ENCODE measurements at regions not wholly inside any gene's neighbourhood (a gene's known extent, or its start where the extent isn't known, plus 50 kb on each side); places are given as distances from the start of the nearest gene placed in this dataset.
"Not testable (repeated sequence)": the region's sequence is repeated elsewhere in the genome, so short reads cannot be mapped to it uniquely, and the experiment has no call there.

DNA sequence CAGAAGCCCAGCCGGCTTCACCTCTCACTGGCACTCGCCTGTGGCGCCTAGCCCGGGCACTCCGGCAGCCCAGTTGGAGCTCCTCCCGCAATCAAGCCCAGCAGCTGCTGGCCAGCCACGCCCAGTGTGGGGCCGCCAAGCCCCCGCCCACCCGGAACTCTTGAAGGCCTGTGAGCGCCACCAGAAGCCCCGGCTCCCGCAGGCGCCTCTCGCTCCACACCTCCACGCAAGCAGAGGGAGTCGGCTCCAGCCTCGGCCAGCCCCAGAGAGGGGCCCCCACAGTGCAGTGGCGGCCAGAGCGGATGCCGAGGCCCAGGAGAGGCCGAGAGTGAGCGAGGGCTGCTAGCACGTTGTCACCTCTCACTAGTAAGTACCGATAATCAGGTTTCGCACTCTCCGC, 240.7 kb downstream of the TFEC start:
- DNase-seq (ENCODE audit: low spot score), result no peak

DNA sequence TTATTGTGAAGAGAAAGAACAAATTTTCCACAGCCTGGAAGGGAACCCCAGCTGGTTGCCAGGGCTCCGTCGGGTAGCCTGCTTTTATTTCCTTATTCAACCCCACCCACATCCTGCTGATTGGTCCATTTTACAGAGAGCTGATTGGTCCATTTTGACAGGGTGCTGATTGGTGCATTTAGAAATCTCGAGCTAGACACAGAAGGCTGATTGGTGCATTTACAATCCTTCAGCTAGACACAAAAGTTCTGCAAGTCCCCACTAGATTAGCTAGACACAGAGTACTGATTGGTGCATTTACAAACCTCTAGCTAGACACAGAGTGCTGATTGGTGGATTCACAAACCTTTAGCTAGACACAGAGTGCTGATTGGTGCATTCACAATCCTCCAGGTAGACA, 241.1 kb downstream of the TFEC start:
- DNase-seq (ENCODE audit: low spot score), result not testable (repeated sequence)

DNA sequence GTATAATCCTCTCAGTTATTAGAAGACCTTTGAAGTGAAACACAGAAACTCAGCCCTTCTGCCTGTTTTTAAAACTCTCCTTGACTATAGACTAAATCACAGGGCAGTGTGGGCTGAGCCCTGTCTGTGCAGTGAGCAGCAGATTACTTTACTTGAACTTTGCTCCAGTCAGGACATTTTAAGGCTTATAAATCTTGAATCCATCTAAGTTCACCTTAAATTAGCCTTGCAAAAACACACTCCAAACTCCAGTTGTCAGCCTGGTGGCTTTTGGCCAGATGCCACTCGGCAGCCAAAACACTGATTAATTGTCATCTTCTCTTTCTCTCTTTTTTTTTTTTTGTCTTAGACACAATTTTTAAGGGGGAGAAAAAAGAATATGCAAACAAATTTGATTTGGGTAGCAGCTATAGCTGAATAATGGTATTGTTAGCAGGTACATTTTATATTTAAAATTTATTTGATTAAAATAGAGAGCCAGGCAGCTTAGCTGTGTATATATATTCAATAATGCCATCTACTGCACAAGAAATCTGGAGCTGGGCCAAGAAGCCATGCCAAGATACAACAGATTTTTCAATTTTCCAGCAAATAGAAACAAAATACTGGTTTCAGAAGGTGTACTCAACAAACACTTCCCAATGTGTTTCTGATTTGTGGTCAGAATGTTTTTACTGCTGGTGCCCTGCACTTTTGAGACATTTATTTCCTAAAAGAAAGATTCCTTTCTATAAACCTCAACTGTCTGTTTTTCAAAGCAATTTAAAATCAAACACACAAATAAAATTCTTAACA, 247.7 kb downstream of the TFEC start:
- DNase-seq (ENCODE audit: low spot score), result no peak

DNA sequence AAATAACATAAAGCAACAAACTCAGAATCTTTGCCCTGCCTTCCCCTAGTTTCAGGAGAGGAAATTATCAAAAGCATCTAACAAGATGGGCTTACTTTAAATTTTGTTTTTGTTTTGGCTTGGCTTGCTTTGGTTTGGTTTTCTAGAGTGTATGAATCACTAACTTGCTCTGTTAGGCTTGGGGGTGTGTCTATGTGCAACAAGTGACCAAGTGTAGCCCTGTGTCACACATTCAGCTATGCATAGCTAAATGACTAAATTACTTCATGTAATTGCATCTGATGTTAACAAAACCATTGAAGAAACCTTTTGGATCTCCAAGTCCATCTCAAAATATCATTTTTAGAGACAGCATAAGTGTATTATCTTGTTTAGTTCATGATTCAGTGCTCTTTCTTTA, 251.0 kb downstream of the TFEC start:
- DNase-seq (ENCODE audit: low spot score), result no peak

DNA sequence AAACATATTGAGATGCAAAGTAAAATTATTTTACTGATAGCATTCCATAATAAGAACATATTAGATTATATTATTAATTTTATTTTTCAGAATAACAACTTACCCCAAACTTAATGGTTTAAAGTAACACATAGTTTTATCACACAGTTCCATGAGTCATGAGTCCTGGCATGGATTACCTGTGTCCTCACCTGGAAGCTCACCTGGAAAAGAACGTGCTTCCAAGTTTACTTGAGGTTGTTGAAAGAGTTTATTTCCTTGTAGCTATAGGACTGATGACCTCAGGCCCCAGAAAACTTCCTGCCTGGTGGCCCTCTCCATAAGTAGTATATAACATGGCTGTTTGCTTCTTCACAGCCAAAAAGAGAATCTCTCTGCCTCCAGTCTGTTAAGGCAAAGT, 254.6 kb downstream of the TFEC start:
- DNase-seq (ENCODE audit: low spot score), result no peak

DNA sequence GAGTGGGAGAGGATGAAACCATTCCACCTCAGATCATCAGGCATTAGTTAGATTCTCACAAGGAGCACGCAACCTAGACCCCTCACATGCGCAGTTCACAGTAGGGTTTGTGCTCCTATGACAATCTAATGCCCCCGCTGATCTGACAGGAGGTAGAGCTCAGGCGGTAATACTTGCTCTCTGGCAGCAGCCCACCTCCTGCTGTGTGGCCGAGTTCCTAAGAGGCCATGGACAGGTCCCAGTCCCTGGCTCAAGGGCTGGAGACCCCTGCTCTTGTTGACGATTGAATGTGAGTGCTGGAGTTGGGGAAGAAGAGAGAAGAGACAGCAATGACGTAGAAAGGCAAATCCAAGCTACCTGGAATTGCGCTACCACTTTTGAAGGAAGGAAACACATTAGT, 267.2 kb downstream of the TFEC start:
- DNase-seq (ENCODE audit: low spot score), result no peak

DNA sequence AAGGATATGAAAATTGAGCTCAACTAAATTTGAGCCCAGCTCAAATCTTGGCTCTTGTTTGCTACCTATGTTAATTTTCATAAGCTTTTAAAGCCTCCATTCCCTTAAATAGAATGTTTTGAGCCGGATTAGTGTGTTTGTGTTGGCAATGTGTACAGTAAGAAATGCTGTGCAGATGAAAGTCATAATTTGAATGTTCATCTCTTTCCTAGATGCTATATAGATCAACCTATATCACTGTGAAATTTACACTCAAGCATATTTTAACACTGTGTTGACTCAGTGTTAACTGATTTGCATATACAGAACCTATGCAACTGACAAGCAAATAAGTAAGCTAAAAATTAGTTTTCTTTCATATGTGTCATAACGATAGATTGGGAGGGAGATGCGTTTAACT, 272.5 kb downstream of the TFEC start:
- no peak for DNase-seq (ENCODE audit: low spot score)

DNA sequence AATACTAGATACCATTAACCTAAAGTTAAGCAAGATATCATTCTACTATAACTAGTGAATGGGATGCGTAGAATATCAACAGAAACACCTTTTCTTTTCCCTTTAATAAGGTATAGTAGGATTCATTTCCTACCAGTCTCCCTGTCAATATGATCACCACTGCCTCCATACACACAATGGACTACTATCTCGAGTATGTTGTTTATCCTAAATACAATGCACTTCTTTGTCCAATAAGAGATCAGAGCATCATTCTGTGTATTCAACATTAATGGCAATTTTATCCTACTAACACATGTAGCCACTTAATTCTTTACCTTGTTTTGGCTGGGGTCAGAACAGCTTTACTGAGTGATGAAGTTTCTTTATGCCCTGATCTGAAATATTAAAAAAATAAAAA, 276.3 kb downstream of the TFEC start:
- DNase-seq (ENCODE audit: low spot score), result no peak

DNA sequence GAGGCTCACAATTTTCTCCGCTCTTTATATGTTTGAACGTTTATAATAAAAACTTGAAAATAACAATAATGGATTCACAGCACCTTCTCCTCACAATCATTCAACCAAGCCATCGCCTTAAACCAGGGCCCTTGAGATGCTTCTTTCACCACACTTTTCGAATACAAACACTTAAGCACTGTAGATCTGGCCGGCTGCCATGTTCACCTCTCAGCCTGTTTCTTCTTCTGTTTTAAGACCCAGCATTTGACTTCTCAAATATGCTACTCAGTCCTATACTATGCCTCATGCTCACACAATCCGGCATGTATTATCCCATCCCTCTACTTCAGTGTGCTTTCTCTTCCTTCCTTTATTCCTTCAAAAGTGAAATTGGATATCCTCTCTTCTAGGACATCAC, 280.6 kb downstream of the TFEC start:
- no peak for DNase-seq (ENCODE audit: low spot score)

DNA sequence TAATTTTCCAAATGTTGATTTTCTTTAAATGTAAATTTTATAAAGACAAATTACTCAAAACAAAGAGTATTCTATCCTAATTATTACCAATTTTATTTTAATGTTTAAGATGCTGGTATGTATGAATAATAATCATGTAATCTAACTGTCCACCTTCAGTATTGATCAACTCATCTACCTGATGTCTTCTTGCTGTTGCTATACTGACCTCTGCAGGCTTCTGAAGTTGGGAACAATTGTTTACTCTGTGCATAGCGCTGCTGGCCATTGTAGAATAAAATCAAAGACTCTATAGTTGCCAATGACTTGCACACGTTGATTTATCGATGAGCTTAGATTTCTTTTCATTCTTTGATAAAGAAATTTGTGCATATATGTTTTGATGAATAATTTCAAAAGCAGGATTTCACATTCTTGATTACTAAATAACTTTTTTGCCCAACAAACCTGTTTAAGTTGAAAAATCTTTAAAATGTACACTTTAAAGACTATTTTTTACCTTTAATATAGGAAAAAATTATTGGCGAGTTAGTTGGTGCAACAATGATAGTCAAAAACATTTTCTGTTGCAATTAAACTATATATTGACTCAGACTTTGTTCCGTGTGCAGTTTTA, 282.3 kb downstream of the TFEC start:
- DNase-seq (ENCODE audit: low spot score), result no peak

DNA sequence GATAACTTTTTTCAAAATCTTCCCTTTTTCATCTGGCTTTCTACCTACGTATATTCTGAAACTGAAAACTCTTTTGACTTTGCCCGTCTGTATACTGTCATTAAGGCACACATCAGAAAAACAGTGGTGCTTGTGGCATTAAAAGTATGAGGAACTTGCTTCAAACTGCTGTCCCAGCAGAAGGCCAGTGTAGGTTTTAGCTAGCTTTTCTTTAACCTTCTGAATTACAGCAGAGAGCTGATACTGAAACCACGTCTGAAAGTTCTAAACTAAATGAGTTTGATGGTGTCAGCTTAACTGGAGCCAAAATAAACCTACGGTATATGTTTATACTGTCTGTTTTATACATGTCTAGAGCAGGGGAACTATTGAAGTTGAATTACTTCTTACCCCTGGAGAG, 283.4 kb downstream of the TFEC start:
- DNase-seq (ENCODE audit: low spot score), result no peak

DNA sequence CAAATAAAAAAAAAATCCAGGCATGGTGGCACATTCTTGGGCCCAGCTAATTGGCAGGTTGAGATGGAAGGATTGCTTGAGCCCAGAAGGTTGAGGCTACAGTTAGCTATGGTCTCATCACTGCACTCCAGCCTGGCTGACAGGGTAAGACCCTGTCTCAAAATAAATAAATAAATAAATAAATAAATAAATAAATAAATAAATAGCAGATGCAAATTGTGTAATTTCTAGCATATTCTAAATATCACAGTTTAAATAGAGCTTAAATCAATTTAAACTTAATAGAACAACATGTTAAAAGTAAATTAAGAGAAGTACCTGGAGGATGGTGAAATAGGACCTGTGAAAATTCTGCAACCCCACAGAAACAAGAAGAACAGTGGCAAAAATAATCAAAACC, 290.5 kb downstream of the TFEC start:
- DNase-seq (ENCODE audit: low spot score), result no peak

DNA sequence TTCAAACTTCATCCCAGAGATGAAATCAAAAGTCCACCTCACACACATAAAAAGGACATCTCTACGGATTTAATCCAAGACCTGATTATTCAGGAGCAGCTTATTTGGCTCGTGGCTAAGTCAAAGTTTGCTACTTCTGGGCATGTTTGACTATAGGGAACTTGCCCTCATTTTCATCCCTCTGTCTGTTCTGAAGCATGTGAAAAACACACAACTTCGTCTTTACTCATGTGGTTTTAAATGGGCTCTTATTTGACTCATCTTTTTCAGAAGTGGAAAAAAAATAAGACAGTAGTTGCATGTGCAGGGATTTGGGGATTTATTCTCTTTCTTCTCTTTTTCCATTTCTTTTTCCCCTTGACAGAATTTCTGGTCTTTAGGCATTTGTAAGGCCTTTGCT, 295.9 kb downstream of the TFEC start:
- DNase-seq (ENCODE audit: low spot score), result no peak

DNA sequence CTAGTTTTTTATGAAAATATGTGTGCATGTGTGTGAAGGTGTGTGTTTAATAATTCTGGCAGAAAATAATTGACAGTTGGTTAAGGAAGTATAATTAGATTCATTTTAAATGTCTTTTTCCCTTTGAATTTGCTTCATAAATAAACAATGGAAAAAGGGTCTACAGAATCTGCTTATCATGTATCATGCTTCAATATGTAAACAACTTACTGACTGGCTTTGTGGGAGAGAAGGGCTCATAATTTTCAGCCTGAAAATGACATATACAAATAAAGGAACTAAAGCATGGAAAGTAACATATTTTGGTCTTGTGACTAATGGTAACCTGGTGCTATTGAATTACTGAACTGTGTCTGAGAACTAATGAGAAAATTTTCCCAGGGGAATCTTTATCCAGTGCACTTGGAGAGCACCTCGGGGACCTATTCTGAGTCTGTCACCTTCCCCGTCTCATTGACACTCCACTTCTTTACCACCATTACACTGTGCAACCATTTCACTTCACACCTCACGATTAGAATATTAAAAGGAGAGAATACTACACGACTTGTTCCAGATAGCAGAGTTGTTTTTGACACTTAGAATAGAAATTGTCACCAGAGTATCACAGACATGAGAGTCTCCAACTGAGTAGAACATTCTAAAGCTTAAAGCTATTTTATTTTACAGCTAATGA, 298.6 kb downstream of the TFEC start:
- no peak for DNase-seq (ENCODE audit: low spot score)

DNA sequence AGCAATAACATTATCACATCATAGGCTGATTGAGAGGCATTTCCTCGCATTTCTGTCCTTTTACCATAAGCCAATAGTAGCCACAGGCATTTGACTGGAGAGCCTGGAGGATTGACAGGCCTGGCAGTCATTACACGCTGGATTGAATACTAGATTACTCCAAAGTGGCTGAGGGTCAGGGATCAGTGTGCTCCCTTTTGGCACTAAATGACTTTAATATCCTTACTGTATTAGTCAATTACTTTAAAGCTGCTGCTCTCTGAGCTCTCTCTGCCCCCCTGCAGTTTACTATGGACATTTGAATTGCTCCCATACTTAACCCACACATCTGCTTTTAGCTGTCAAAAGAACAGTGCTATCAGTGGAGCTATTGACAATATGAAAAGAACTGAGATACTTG, 302.0 kb downstream of the TFEC start:
- DNase-seq (ENCODE audit: low spot score), result no peak

DNA sequence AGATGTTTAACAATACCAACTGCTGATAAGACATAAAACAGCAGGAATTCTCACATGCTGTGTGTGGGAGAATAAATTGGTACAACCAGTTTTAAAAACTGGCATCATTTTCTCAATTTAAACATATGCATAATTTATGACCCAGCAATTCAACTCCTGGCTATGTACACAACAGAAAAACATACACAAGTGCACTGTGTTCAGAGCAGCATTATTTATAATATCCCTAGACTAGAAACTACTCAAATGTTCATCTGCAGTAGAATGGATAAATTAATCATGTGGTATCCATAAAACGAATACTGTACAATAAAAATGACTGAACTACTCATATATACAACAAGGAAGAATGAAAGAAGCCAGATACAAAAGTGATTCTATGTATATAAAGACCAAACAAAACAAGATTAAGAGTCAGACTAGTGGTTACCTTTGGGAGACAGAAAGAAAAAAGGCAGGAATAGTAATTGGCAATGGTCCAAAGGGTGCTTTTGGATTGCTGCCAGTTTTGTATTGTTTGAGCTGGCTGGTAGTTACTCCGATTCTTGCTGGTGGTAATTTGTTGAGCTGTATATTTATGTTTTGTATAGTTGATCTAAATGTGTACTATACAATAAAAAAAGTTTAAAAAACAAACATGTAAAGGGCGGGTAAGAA, 306.0 kb downstream of the TFEC start:
- DNase-seq (ENCODE audit: low spot score), result no peak

DNA sequence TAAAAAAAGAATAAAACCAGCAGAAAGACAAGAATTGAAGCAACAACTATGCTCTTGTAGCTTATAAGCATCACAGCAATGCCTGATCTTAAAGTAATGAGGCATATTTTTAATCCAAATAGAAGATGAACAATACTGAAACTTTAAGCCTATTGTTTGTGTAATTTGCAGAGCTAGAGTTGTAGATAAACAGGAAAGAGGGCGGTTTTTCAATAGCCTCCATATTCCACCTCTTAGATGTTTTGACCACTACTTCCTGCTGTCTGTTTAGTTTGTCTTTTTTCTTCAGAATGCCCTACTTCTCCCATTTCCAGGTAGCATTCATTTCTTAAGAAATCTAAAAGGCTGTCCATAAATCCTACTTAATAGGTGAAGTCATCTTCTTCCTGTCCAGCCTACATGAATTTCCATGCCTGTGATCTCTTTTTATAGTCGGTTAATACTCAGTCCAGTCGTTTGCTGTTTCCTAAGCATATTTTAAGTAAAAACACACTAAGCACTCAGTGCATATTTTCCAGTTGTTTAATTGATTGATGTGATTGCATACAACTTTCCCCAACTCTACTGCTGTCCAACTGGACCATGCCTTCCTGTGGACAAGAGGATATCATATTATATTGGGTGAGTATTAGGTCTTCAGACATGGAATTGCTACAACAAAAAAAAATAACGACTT, 308.1 kb downstream of the TFEC start:
- no peak for DNase-seq (ENCODE audit: low spot score)

DNA sequence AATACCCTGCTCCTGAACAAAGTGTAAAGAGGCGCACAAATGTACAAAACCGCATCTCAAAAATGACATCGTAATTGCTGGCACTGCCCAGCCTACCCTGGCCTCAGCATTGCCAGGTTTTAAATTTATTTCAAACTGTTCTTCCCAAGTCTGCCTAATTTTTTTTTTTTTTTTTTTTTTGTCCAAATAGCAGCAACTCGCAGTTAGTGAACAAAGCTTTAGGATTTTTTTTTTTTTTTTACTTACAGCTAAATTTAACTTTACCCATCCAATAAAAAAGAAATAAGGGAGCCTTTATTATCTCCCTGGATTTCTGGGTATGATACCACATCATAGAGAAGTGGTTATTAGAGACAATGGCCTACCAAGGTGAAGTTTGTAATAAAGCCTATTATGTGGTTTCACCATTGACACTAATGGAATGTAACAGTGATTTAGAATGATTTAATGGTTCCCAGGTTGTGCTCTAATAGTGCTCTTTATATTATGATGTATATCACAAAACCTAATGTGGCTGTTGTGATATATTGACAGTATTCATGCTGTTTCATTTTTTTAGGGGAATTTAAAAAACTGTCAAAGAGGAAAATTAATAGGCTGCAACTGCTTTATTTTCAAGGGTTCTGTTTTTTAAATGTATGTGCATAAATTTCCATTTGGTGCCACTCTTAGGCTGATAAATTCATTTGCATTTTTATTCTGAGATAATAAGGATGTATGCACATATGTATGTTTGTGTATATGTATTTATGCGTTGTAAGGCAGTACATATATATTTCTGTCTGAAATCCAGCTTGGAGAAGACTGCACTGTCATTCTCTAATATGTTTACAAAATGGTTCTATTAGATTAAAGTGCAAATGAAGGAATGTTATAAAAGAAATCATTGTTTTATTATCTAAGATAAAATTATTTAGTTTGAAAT, 309.0 kb downstream of the TFEC start:
- DNase-seq (ENCODE audit: low spot score), result no peak

DNA sequence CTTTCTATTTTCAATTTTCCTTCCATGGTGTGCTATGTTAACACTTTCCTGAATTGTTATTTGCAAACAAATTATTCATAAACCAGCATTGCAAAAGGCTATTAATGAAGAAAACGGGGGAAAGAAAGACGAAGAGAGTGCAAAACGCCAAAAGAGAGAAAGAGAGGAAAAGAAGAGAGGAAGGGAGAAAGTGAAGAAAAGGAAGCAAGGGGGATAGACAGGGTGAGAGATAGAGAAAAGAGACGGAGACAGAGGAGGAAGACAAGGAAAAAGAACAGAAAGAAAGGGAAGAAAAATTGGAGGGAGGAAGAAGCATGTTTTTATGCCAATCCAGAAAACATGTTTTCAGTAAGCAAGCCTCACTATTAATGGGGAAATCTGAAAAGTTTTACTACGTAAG, 310.6 kb downstream of the TFEC start:
- no peak for DNase-seq (ENCODE audit: low spot score)

DNA sequence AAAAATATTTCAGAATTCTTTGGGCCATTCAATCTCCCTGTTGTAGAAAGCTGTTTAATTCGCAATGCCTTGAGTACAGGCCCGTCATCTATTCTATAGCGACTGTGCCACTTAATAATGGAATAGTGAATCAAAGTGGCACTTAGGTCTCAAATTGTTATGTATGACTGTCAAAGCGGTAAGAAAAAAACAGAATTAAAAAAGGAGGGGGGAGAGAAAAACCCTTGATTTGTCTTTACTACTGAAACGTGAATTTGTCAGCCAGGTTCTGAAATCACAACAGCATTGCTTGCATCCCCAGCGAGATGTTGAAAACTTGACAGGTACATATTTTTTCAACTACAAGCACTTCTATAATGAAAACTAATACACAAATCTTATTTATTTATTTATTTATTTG, 320.9 kb downstream of the TFEC start:
- no peak for DNase-seq (ENCODE audit: low spot score)

DNA sequence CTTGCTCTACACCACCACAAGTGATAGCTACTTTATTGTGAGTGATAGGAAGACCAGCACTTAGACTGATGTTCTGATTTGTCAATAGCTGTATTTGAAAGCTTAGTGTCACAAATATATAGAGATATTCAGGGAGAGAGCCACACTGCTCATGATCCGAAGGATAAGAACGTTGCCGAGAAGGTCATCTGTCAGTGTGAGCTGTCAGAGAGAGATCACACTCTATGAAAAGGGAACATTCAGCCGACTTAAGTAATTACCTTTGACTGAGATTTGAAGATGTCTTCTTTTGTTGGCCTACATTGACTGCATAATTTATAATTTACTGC, 322.6 kb downstream of the TFEC start:
- no peak for DNase-seq (ENCODE audit: low spot score)
